K562 (cell line): ENCODE measurements at regions not wholly inside any gene's neighbourhood (a gene's known extent, or its start where the extent isn't known, plus 50 kb on each side); places are given as distances from the start of the nearest gene placed in this dataset.
A peak's percentile ranks its signal among the peaks of the same experiment; 100 is the strongest.

Experiments used
- ATAC-seq: fragments of 200-7000 bp; cut with Tn5 transposase; 3 replicates; pipeline ENCODE4 v1.9.1; 2020; ENCODE audit warnings: moderate library complexity
- BruUV-seq: library from RNA; stranded (reverse); fragments of 400-500 nt; replicated peaks from 2 replicates; lab custom pipeline; 2021; lab: Mats Ljungman, UMichigan
- CTCF ChIA-PET: fragments of 300-600 bp; formaldehyde crosslinking; extraction: SDS; loops from one replicate; lab custom pipeline; 2021; ENCODE audit warnings: low intra/inter-chr PET ratio; lab: Yijun Ruan, JAX
- POLR2A ChIA-PET: fragments of 300-600, 350-650 bp; sonication (Branson Sonifier 250); formaldehyde crosslinking; extraction: SDS; loops from one replicate; lab custom pipeline; 2021; ENCODE audit warnings: antibody characterized with exemption, inconsistent platforms; lab: Yijun Ruan, JAX
- DNase-seq, 4 experiments: peaks; one replicate each; pipeline versions ENCODE4 v3.0.0 to v3.0.0-alpha.2; 2011 to 2018; ENCODE audit warnings: low spot score in 3 of 4, mixed read lengths in 3 of 4; ENCODE audit errors: extremely low read depth in 1 of 4
- FAIRE-seq: peaks from 2 replicates; lab custom pipeline; 2011; peaks lifted over from hg19 to GRCh38; lab: Jason Lieb, UNC
- H2AFZ ChIP-seq: 2 replicates; pipeline ENCODE4 v1.6.0; 2011; ENCODE audit warnings: low read depth, low read length, control low read depth, inconsistent platforms
- H3K27ac ChIP-seq: fragments of 200-600 bp; 3 replicates; pipeline ENCODE4 v1.8.0; 2011; ENCODE audit warnings: low read depth, mild to moderate bottlenecking, control low read depth, inconsistent platforms, low read length, moderate library complexity, mixed read lengths; ENCODE audit errors: extremely low read depth
- H3K27me3 ChIP-seq, 2 experiments: fragments of 300-600 bp in 1 of 2; 2 replicates in 1 of 2; 3 replicates in 1 of 2; pipeline versions ENCODE4 v1.6.0 to v1.8.0; 2011; ENCODE audit warnings: inconsistent platforms in 2 of 2, low read length in 2 of 2, mild to moderate bottlenecking in 1 of 2, mixed read lengths in 1 of 2, moderate library complexity in 1 of 2; ENCODE audit not compliant: control insufficient read depth in 2 of 2, insufficient read depth in 2 of 2
- H3K36me3 ChIP-seq: fragments of 300-600 bp; 3 replicates; pipeline ENCODE4 v1.8.0; 2011; ENCODE audit warnings: mild to moderate bottlenecking, low read length, inconsistent platforms; ENCODE audit not compliant: control insufficient read depth, insufficient read depth
- H3K4me1 ChIP-seq, 2 experiments: fragments of 200-600 bp in 1 of 2; replicated peaks in 1 of 2; 2 replicates in 1 of 2; 3 replicates in 1 of 2; pipeline versions ENCODE4 v1.5.1 to v1.8.0; 2011; ENCODE audit warnings: inconsistent platforms in 2 of 2, low read length in 2 of 2, mild to moderate bottlenecking in 1 of 2, mixed read lengths in 1 of 2, moderate library complexity in 1 of 2; ENCODE audit not compliant: control insufficient read depth in 2 of 2, insufficient read depth in 2 of 2
- H3K4me2 ChIP-seq: 2 replicates; pipeline ENCODE4 v1.6.1; 2011; ENCODE audit warnings: low read length, control low read depth, inconsistent platforms, mixed read lengths; ENCODE audit not compliant: insufficient read depth
- H3K4me3 ChIP-seq: fragments of 200-600 bp; sonication (generic), shearing (Covaris generic); 2 replicates; pipeline ENCODE4 v1.5.1; 2016; ENCODE audit warnings: control low read depth, inconsistent platforms
- H3K79me2 ChIP-seq: fragments of 200-600 bp; 3 replicates; pipeline ENCODE4 v1.8.0; 2011; ENCODE audit warnings: low read length, inconsistent platforms; ENCODE audit not compliant: control insufficient read depth, insufficient read depth
- H3K9ac ChIP-seq, 2 experiments: 2 replicates each; pipeline versions ENCODE4 v1.6.0 to v1.6.1; 2011; ENCODE audit warnings: low read depth in 2 of 2, low read length in 2 of 2, control low read depth in 1 of 2, inconsistent platforms in 1 of 2, mild to moderate bottlenecking in 1 of 2, mixed read lengths in 1 of 2; ENCODE audit not compliant: insufficient read depth in 1 of 2
- H3K9me1 ChIP-seq: one replicate; pipeline ENCODE4 v1.6.0; 2011; ENCODE audit warnings: inconsistent platforms, mild to moderate bottlenecking, low read length, moderate library complexity; ENCODE audit not compliant: control insufficient read depth, insufficient read depth
- H3K9me3 ChIP-seq: replicated peaks from 2 replicates; pipeline ENCODE4 v1.5.1; 2011; ENCODE audit warnings: low read depth, low read length, inconsistent platforms; ENCODE audit not compliant: control insufficient read depth, insufficient read depth
- H4K20me1 ChIP-seq: replicated peaks from 2 replicates; pipeline ENCODE4 v1.6.1; 2011; ENCODE audit warnings: low read length, inconsistent platforms, mixed read lengths; ENCODE audit not compliant: control insufficient read depth, insufficient read depth
- HNRNPLL ChIP-seq: fragments of 200-400 bp; formaldehyde crosslinking; IDR thresholded peaks from 2 replicates; pipeline ENCODE4 v1.6.1; 2017; ENCODE audit warnings: low read length, low read depth, mild to moderate bottlenecking; ENCODE audit not compliant: poor library complexity, severe bottlenecking
- NRF1 ChIP-seq, 2 experiments: fragments of 450-650 bp; IDR thresholded peaks in 1 of 2; conservative IDR thresholded peaks in 1 of 2; 2 replicates each; pipeline ENCODE4 v1.6.1; 2014; ENCODE audit warnings: mild to moderate bottlenecking in 2 of 2
- WGBS: fragments of 100-300 bp; shearing (Covaris generic); methylation state at CpG from one replicate; pipeline ENCODE4 v1.1.6; 2016; ENCODE audit warnings: low coverage, mixed read lengths; ENCODE audit not compliant: insufficient coverage; ENCODE audit errors: missing lambda C conversion rate; 5-methylcytosine and 5-hydroxymethylcytosine counted together
- in situ Hi-C: fragments of 300-500 bp; cut with MboI; formaldehyde crosslinking; loops from 4 replicates; pipeline ENCODE4 v1.15.0; 2018; ENCODE audit warnings: inconsistent platforms, mixed read lengths
- intact Hi-C: fragments of 100-400 bp; cut with micrococcal nuclease; formaldehyde crosslinking; loops from 2 replicates; pipeline ENCODE4 v1.14.2; 2022
- TF ChIP-seq, protein P1 (sequence below), 2 experiments: IDR thresholded peaks; 2 replicates each; pipeline ENCODE4 v1.6.1; 2011; ENCODE audit warnings: borderline replicate concordance in 1 of 2, control low read depth in 1 of 2, low read depth in 1 of 2, low read length in 1 of 2, mild to moderate bottlenecking in 1 of 2, mixed read lengths in 1 of 2, moderate library complexity in 1 of 2; ENCODE audit not compliant: insufficient read depth in 1 of 2, insufficient read length in 1 of 2, poor library complexity in 1 of 2, severe bottlenecking in 1 of 2; ENCODE audit errors: extremely low read depth in 1 of 2

DNA sequence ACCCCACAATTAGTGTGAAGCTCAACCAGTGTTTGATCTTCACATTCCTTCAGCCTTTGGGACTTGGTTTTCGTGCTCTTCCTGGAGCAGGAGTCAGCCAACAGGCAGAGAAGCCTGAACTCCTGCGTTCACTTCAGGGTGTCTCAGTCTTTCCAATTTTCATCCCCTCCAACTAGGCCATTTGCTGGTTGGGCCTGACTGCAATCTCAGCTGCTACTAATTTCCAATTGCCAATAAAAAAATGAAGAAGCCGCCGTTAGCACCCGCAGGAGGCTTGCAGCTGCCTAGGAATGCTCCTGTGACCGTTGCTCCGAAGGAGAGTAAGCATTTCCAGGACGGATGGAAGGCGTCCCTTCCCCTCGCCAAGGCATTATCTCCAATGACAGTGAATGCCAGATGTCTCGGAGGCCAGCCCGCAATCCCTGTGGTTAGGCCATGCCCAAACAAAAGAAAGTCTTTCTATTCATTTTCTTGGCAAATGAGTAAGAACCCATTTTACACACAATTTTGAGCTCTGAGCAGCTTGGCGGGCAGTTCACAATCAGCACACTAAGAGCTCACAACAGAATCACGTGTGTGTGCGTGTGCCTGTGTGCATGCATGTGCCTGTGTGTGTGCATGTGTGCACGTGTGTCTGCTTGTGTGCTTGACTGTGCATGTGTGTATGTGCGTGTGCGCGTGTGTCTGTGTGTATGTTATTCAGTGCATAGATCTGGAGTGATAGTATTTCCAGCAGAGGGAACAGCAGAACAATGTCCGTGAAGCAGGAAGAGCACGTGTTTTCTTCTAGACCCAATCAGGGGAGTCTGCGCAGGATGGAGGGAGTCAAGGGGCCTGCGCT lies 301.2 kb downstream of the SMOC2 start:
- no peaks in the 10 kb centered on the region; a peak in 1 of 5 replicates for H3K4me1 ChIP-seq
- ATAC-seq = no peak
- CTCF ChIA-PET = no interaction called here
- no peaks in the 10 kb centered on the region for H3K9me1 ChIP-seq
- no peaks in the 10 kb centered on the region; the same call in 1 of the 2 replicates for H3K9me3 ChIP-seq
- POLR2A ChIA-PET = interaction anchor here (1.5 kb wide), 1 partner anchor 12 kb away, joined by 5 read pairs; no protein-coding TSS in a partner anchor
- peaks cover 3 to 12% of the 10 kb centered on the region in 2 experiments; a peak in 3 of 5 replicates for H3K27me3 ChIP-seq
- no peaks in the 10 kb centered on the region for H4K20me1 ChIP-seq
- H3K9ac ChIP-seq = no peak overlapping the region
- H2AFZ ChIP-seq = no peak overlapping the region
- TF ChIP-seq HNRNPLL (no peak), NRF1 (conservative IDR thresholded peaks at IDR 0.05 in 1 of 2, IDR thresholded peaks at IDR 0.05 in 1 of 2) (peak in 1 of 2 experiments; percentile 32; a peak in 2 of 4 replicates)
- TF ChIP-seq, protein P1, sequence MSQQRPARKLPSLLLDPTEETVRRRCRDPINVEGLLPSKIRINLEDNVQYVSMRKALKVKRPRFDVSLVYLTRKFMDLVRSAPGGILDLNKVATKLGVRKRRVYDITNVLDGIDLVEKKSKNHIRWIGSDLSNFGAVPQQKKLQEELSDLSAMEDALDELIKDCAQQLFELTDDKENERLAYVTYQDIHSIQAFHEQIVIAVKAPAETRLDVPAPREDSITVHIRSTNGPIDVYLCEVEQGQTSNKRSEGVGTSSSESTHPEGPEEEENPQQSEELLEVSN (IDR thresholded peaks at IDR 0.05; ENCODE audit: borderline replicate concordance in 1 of 2, extremely low read depth in 1 of 2, insufficient read depth in 1 of 2, insufficient read length in 1 of 2, low read depth in 1 of 2, low read length in 1 of 2, poor library complexity in 1 of 2, severe bottlenecking in 1 of 2) = peak in 1 of 2 experiments; percentile 15
- FAIRE-seq = no peak
- intact Hi-C loops (no loop called here), in situ Hi-C loops (no loop called here)
- H3K79me2 ChIP-seq = no peaks in the 10 kb centered on the region
- 1% methylated on average over 22 of the region's 23 CpGs for WGBS
- H3K27ac ChIP-seq = no peak overlapping the region
- H3K36me3 ChIP-seq = no peaks in the 10 kb centered on the region
- TSS peak; percentile 50 for BruUV-seq
- no peak for DNase-seq
- peak overlapping the region; percentile 48 for H3K4me2 ChIP-seq
- no peak overlapping the region for H3K4me3 ChIP-seq
